ENCODE measurements at regions not wholly inside any gene's neighbourhood (a gene's known extent, or its start where the extent isn't known, plus 50 kb on each side); places are given as distances from the start of the nearest gene placed in this dataset.

- Histone ChIP-seq H3K4me1 (ENCODE audit: control insufficient read depth in 5 of 5, insufficient read depth in 5 of 5, low read length in 5 of 5) (peaks cover 0 to 7% (median 3%) of the 10 kb centered on the region in 5 donors), H3K9me3 (ENCODE audit: control insufficient read depth in 5 of 5, low read length in 5 of 5) (no peaks in the 10 kb centered on the region), H3K27me3 (ENCODE audit: control insufficient read depth in 5 of 5, insufficient read depth in 4 of 5, low read length in 5 of 5) (peaks cover 0 to 4% (median 0%) of the 10 kb centered on the region in 5 donors), H3K9ac (ENCODE audit: low read length in 5 of 5) (no peak overlapping the region), H3K4me3 (ENCODE audit: low read depth in 1 of 5, low read length in 5 of 5) (no peak overlapping the region), H3K36me3 (ENCODE audit: control insufficient read depth in 5 of 5, insufficient read depth in 5 of 5, low read length in 5 of 5) (no peaks in the 10 kb centered on the region), H3K27ac (ENCODE audit: low read depth, low read length) (no peak overlapping the region)
Measured at GRCh38 chr10:2876032-2876431, 191.3 kb upstream of the PFKP start.

GRCh38 chr10:2874963-2875362 lies 192.4 kb upstream of the PFKP start:
- H3K9me3 ChIP-seq (ENCODE audit: control insufficient read depth in 5 of 5, low read length in 5 of 5): no peaks in the 10 kb centered on the region
- no peak overlapping the region for H3K9ac ChIP-seq (ENCODE audit: low read length in 5 of 5)
- H3K27me3 ChIP-seq (ENCODE audit: control insufficient read depth in 5 of 5, insufficient read depth in 4 of 5, low read length in 5 of 5): peaks cover 0 to 4% (median 0%) of the 10 kb centered on the region in 5 donors
- no peak overlapping the region for H3K4me3 ChIP-seq (ENCODE audit: low read depth in 1 of 5, low read length in 5 of 5)
- H3K4me1 ChIP-seq (ENCODE audit: control insufficient read depth in 5 of 5, insufficient read depth in 5 of 5, low read length in 5 of 5): peaks cover 0 to 7% (median 3%) of the 10 kb centered on the region in 5 donors
- no peak overlapping the region for H3K27ac ChIP-seq (ENCODE audit: low read depth, low read length)
- H3K36me3 ChIP-seq (ENCODE audit: control insufficient read depth in 5 of 5, insufficient read depth in 5 of 5, low read length in 5 of 5): no peaks in the 10 kb centered on the region

GRCh38 chr10:2873769-2874168 lies 193.6 kb upstream of the PFKP start:
- Histone ChIP-seq H3K36me3 (ENCODE audit: control insufficient read depth in 5 of 5, insufficient read depth in 5 of 5, low read length in 5 of 5) (no peaks in the 10 kb centered on the region), H3K9ac (ENCODE audit: low read length in 5 of 5) (no peak overlapping the region), H3K9me3 (ENCODE audit: control insufficient read depth in 5 of 5, low read length in 5 of 5) (no peaks in the 10 kb centered on the region), H3K4me3 (ENCODE audit: low read depth in 1 of 5, low read length in 5 of 5) (no peak overlapping the region), H3K27me3 (ENCODE audit: control insufficient read depth in 5 of 5, insufficient read depth in 4 of 5, low read length in 5 of 5) (peaks cover 0 to 8% (median 0%) of the 10 kb centered on the region in 5 donors), H3K27ac (ENCODE audit: low read depth, low read length) (no peak overlapping the region), H3K4me1 (ENCODE audit: control insufficient read depth in 5 of 5, insufficient read depth in 5 of 5, low read length in 5 of 5) (peaks cover 0 to 7% (median 3%) of the 10 kb centered on the region in 5 donors)

- no peak overlapping the region for H3K27ac ChIP-seq (ENCODE audit: low read depth, low read length)
- no peaks in the 10 kb centered on the region for H3K9me3 ChIP-seq (ENCODE audit: control insufficient read depth in 5 of 5, low read length in 5 of 5)
- H3K4me3 ChIP-seq (ENCODE audit: low read depth in 1 of 5, low read length in 5 of 5): no peak overlapping the region
Measured at GRCh38 chr10:2871673-2872219, 195.6 kb upstream of the PFKP start.

GRCh38 chr10:2870654-2871053 lies 196.7 kb upstream of the PFKP start:
- no peaks in the 10 kb centered on the region for H3K36me3 ChIP-seq (ENCODE audit: control insufficient read depth in 5 of 5, insufficient read depth in 5 of 5, low read length in 5 of 5)
- H3K27ac ChIP-seq (ENCODE audit: low read depth, low read length): no peak overlapping the region
- no peak overlapping the region for H3K4me3 ChIP-seq (ENCODE audit: low read depth in 1 of 5, low read length in 5 of 5)
- H3K4me1 ChIP-seq (ENCODE audit: control insufficient read depth in 5 of 5, insufficient read depth in 5 of 5, low read length in 5 of 5): peaks cover 0 to 7% (median 3%) of the 10 kb centered on the region in 5 donors
- H3K9ac ChIP-seq (ENCODE audit: low read length in 5 of 5): no peak overlapping the region
- H3K27me3 ChIP-seq (ENCODE audit: control insufficient read depth in 5 of 5, insufficient read depth in 4 of 5, low read length in 5 of 5): peaks cover 0 to 8% (median 5%) of the 10 kb centered on the region in 5 donors
- H3K9me3 ChIP-seq (ENCODE audit: control insufficient read depth in 5 of 5, low read length in 5 of 5): no peaks in the 10 kb centered on the region

More at GRCh38 chr10:2871673-2872219, 195.6 kb upstream of the PFKP start:
- Histone ChIP-seq H3K27me3 (ENCODE audit: control insufficient read depth in 5 of 5, insufficient read depth in 4 of 5, low read length in 5 of 5) (peaks cover 0 to 8% (median 5%) of the 10 kb centered on the region in 5 donors), H3K9ac (ENCODE audit: low read length in 5 of 5) (no peak overlapping the region), H3K4me1 (ENCODE audit: control insufficient read depth in 5 of 5, insufficient read depth in 5 of 5, low read length in 5 of 5) (peaks cover 0 to 7% (median 3%) of the 10 kb centered on the region in 5 donors), H3K36me3 (ENCODE audit: control insufficient read depth in 5 of 5, insufficient read depth in 5 of 5, low read length in 5 of 5) (no peaks in the 10 kb centered on the region)

GRCh38 chr10:2867788-2868299 lies 199.5 kb upstream of the PFKP start:
- Histone ChIP-seq H3K36me3 (ENCODE audit: control insufficient read depth in 5 of 5, insufficient read depth in 5 of 5, low read length in 5 of 5) (no peaks in the 10 kb centered on the region), H3K27ac (ENCODE audit: low read depth, low read length) (no peak overlapping the region), H3K4me1 (ENCODE audit: control insufficient read depth in 5 of 5, insufficient read depth in 5 of 5, low read length in 5 of 5) (no peaks in the 10 kb centered on the region), H3K4me3 (ENCODE audit: low read depth in 1 of 5, low read length in 5 of 5) (no peak overlapping the region), H3K9ac (ENCODE audit: low read length in 5 of 5) (no peak overlapping the region), H3K9me3 (ENCODE audit: control insufficient read depth in 5 of 5, low read length in 5 of 5) (no peaks in the 10 kb centered on the region), H3K27me3 (ENCODE audit: control insufficient read depth in 5 of 5, insufficient read depth in 4 of 5, low read length in 5 of 5) (peaks cover 0 to 8% (median 5%) of the 10 kb centered on the region in 5 donors)

GRCh38 chr10:2866569-2866968 lies 200.8 kb upstream of the PFKP start:
- H3K27ac ChIP-seq (ENCODE audit: low read depth, low read length): no peak overlapping the region
- no peaks in the 10 kb centered on the region for H3K9me3 ChIP-seq (ENCODE audit: control insufficient read depth in 5 of 5, low read length in 5 of 5)
- no peaks in the 10 kb centered on the region for H3K36me3 ChIP-seq (ENCODE audit: control insufficient read depth in 5 of 5, insufficient read depth in 5 of 5, low read length in 5 of 5)
- H3K4me1 ChIP-seq (ENCODE audit: control insufficient read depth in 5 of 5, insufficient read depth in 5 of 5, low read length in 5 of 5): no peaks in the 10 kb centered on the region
- H3K4me3 ChIP-seq (ENCODE audit: low read depth in 1 of 5, low read length in 5 of 5): no peak overlapping the region
- no peak overlapping the region for H3K9ac ChIP-seq (ENCODE audit: low read length in 5 of 5)
- H3K27me3 ChIP-seq (ENCODE audit: control insufficient read depth in 5 of 5, insufficient read depth in 4 of 5, low read length in 5 of 5): peaks cover 0 to 8% (median 5%) of the 10 kb centered on the region in 5 donors

GRCh38 chr10:2861632-2862210 lies 205.6 kb upstream of the PFKP start:
- Histone ChIP-seq H3K9ac (ENCODE audit: low read length in 5 of 5) (no peak overlapping the region), H3K4me3 (ENCODE audit: low read depth in 1 of 5, low read length in 5 of 5) (no peak overlapping the region), H3K36me3 (ENCODE audit: control insufficient read depth in 5 of 5, insufficient read depth in 5 of 5, low read length in 5 of 5) (no peaks in the 10 kb centered on the region), H3K4me1 (ENCODE audit: control insufficient read depth in 5 of 5, insufficient read depth in 5 of 5, low read length in 5 of 5) (no peaks in the 10 kb centered on the region), H3K27me3 (ENCODE audit: control insufficient read depth in 5 of 5, insufficient read depth in 4 of 5, low read length in 5 of 5) (no peaks in the 10 kb centered on the region), H3K27ac (ENCODE audit: low read depth, low read length) (no peak overlapping the region), H3K9me3 (ENCODE audit: control insufficient read depth in 5 of 5, low read length in 5 of 5) (peaks cover 9 to 24% (median 11%) of the 10 kb centered on the region in 5 donors)

GRCh38 chr10:2858452-2858851 lies 208.9 kb upstream of the PFKP start:
- H3K27ac ChIP-seq (ENCODE audit: low read depth, low read length): no peak overlapping the region
- H3K4me3 ChIP-seq (ENCODE audit: low read depth in 1 of 5, low read length in 5 of 5): no peak overlapping the region
- no peaks in the 10 kb centered on the region for H3K4me1 ChIP-seq (ENCODE audit: control insufficient read depth in 5 of 5, insufficient read depth in 5 of 5, low read length in 5 of 5)

GRCh38 chr10:2856598-2856997 lies 210.8 kb upstream of the PFKP start:
- Histone ChIP-seq H3K4me3 (ENCODE audit: low read depth in 1 of 5, low read length in 5 of 5) (no peak overlapping the region), H3K9ac (ENCODE audit: low read length in 5 of 5) (no peak overlapping the region), H3K27ac (ENCODE audit: low read depth, low read length) (no peak overlapping the region), H3K4me1 (ENCODE audit: control insufficient read depth in 5 of 5, insufficient read depth in 5 of 5, low read length in 5 of 5) (no peaks in the 10 kb centered on the region), H3K27me3 (ENCODE audit: control insufficient read depth in 5 of 5, insufficient read depth in 4 of 5, low read length in 5 of 5) (no peaks in the 10 kb centered on the region), H3K36me3 (ENCODE audit: control insufficient read depth in 5 of 5, insufficient read depth in 5 of 5, low read length in 5 of 5) (no peaks in the 10 kb centered on the region), H3K9me3 (ENCODE audit: control insufficient read depth in 5 of 5, low read length in 5 of 5) (peaks cover 9 to 24% (median 11%) of the 10 kb centered on the region in 5 donors)

More at GRCh38 chr10:2858452-2858851, 208.9 kb upstream of the PFKP start:
- no peaks in the 10 kb centered on the region for H3K27me3 ChIP-seq (ENCODE audit: control insufficient read depth in 5 of 5, insufficient read depth in 4 of 5, low read length in 5 of 5)
- peaks cover 9 to 24% (median 11%) of the 10 kb centered on the region in 5 donors for H3K9me3 ChIP-seq (ENCODE audit: control insufficient read depth in 5 of 5, low read length in 5 of 5)
- no peaks in the 10 kb centered on the region for H3K36me3 ChIP-seq (ENCODE audit: control insufficient read depth in 5 of 5, insufficient read depth in 5 of 5, low read length in 5 of 5)
- H3K9ac ChIP-seq (ENCODE audit: low read length in 5 of 5): no peak overlapping the region

Data from subcutaneous abdominal adipose tissue (tissue), 5 donors.